ENCODE measurements at regions not wholly inside any gene's neighbourhood (a gene's known extent, or its start where the extent isn't known, plus 50 kb on each side); places are given as distances from the start of the nearest gene placed in this dataset.

DNA sequence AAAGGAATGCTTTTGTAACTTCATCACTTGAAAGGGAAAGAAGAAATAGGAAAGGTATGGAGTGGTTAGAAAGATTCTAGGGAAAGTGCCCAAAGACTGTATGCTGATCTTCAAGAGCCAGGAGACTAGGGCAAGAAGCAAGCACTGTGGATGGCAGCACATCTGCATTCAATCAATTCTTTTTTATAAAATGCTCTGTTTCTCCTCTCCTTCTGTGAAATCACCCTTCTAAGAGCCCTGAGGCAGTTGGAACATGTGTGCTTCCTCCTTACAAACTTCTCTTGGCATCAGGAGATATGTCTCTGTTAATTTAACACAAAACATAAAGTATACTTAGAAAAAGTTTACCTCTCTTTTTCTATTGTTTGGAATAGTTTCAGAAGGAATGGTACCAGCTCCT, 1162.2 kb upstream of the GJE1 start:
- no peak for DNase-seq
- no peaks in the 10 kb centered on the region for H3K36me3 ChIP-seq (ENCODE audit: control insufficient read depth, insufficient read depth, low read length)
- no peaks in the 10 kb centered on the region for H3K27me3 ChIP-seq (replicated peaks; ENCODE audit: control insufficient read depth, insufficient read depth, low read length, poor library complexity, severe bottlenecking)
- no peak overlapping the region for H3K27ac ChIP-seq (ENCODE audit: insufficient read depth, low read length, poor library complexity, severe bottlenecking)
- no peaks in the 10 kb centered on the region for H3K4me1 ChIP-seq (ENCODE audit: control insufficient read depth, insufficient read depth, low read length, poor library complexity, severe bottlenecking)
- no peak overlapping the region for H3K4me3 ChIP-seq (ENCODE audit: insufficient read depth, low read depth, low read length, poor library complexity, severe bottlenecking)
- no peaks in the 10 kb centered on the region for H3K9me3 ChIP-seq (ENCODE audit: control insufficient read depth, low read length)

DNA sequence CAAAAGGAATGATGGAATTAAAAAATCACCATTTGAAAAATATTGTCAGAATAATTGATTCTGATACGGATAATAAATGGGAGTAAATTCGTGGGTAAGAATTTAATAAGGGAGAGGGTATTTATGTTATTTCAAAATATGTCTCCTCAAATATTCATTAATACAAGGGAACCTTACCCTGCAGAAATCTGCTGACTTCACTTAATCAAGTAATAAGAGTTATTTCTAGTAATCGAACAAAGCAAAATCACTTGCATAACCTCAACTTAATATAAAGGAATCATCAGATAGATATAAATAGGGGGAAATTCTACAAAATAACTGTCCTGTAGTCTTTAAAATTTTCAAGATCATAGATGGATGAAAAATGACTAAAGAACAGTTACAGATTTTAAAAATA, 1164.7 kb upstream of the GJE1 start:
- H3K27ac ChIP-seq (ENCODE audit: insufficient read depth, low read length, poor library complexity, severe bottlenecking) = no peak overlapping the region
- no peak overlapping the region for H3K4me3 ChIP-seq (ENCODE audit: insufficient read depth, low read depth, low read length, poor library complexity, severe bottlenecking)
- no peaks in the 10 kb centered on the region for H3K9me3 ChIP-seq (ENCODE audit: control insufficient read depth, low read length)
- no peaks in the 10 kb centered on the region for H3K4me1 ChIP-seq (ENCODE audit: control insufficient read depth, insufficient read depth, low read length, poor library complexity, severe bottlenecking)
- no peaks in the 10 kb centered on the region for H3K36me3 ChIP-seq (ENCODE audit: control insufficient read depth, insufficient read depth, low read length)
- no peaks in the 10 kb centered on the region for H3K27me3 ChIP-seq (replicated peaks; ENCODE audit: control insufficient read depth, insufficient read depth, low read length, poor library complexity, severe bottlenecking)
- DNase-seq = no peak

DNA sequence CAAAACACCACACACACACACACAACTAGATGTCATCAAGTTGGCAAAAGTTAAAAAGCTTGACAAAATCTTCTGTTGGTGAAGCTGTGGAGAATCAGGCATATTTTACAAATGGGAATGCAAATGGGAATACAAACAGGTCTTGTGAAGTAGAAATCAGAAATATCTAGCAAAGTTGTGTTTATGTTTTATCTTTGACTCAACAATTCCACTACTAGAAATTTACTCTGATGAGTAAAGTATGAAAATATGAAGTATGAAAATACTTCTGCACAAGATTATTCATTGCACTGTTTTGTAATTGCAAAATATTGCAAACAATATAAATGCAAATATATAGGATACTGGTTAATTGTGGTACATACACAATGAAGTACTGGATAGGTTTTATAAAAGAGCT, 1166.0 kb upstream of the GJE1 start:
- H3K4me3 ChIP-seq (ENCODE audit: insufficient read depth, low read depth, low read length, poor library complexity, severe bottlenecking) = no peak overlapping the region
- no peaks in the 10 kb centered on the region for H3K9me3 ChIP-seq (ENCODE audit: control insufficient read depth, low read length)
- no peaks in the 10 kb centered on the region for H3K27me3 ChIP-seq (replicated peaks; ENCODE audit: control insufficient read depth, insufficient read depth, low read length, poor library complexity, severe bottlenecking)
- H3K27ac ChIP-seq (ENCODE audit: insufficient read depth, low read length, poor library complexity, severe bottlenecking) = no peak overlapping the region
- no peaks in the 10 kb centered on the region for H3K4me1 ChIP-seq (ENCODE audit: control insufficient read depth, insufficient read depth, low read length, poor library complexity, severe bottlenecking)
- no peaks in the 10 kb centered on the region for H3K36me3 ChIP-seq (ENCODE audit: control insufficient read depth, insufficient read depth, low read length)
- no peak for DNase-seq

DNA sequence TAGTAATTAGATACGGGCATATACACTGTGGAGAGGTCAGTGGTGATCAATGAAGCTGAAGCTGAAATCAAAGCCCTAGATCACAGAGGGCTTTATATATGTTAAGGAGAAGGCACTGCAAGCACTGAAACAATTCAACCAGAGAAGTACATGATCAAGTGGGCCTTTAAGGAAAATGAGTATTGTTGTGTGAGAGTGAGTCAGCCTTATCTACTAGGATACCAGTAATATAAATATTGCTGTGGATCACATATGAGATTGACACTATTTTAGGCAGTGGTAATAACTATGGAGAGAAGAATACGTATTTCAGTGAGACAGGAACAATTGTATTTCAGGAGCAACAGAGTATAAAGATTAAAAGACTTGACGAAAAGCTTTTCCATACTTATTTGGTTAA, 1172.2 kb upstream of the GJE1 start:
- Histone ChIP-seq H3K27me3 (replicated peaks; ENCODE audit: control insufficient read depth, insufficient read depth, low read length, poor library complexity, severe bottlenecking) (no peaks in the 10 kb centered on the region), H3K4me3 (ENCODE audit: insufficient read depth, low read depth, low read length, poor library complexity, severe bottlenecking) (no peak overlapping the region), H3K9me3 (ENCODE audit: control insufficient read depth, low read length) (no peaks in the 10 kb centered on the region), H3K36me3 (ENCODE audit: control insufficient read depth, insufficient read depth, low read length) (no peaks in the 10 kb centered on the region), H3K27ac (ENCODE audit: insufficient read depth, low read length, poor library complexity, severe bottlenecking) (no peak overlapping the region), H3K4me1 (ENCODE audit: control insufficient read depth, insufficient read depth, low read length, poor library complexity, severe bottlenecking) (no peaks in the 10 kb centered on the region)
- DNase-seq = no peak

DNA sequence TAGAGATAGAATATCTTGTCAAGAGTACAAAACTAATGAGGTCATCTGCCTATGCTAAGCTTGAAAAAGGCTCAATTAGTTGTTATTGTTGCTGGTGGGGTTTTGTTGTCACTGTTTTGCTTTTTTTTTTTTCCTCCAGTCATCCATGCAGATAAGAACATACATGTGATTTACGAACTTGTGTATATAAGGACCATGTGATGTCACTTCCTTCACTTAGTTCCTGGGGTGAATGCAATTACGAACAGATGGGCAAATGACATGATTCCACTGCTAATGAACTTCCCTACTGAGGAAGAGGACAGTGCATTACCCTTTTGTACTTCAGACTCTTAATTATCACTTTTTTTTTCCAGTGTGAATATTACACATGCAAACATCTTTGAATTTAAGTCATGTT, 1175.3 kb upstream of the GJE1 start:
- Histone ChIP-seq H3K27me3 (replicated peaks; ENCODE audit: control insufficient read depth, insufficient read depth, low read length, poor library complexity, severe bottlenecking) (no peaks in the 10 kb centered on the region), H3K4me3 (ENCODE audit: insufficient read depth, low read depth, low read length, poor library complexity, severe bottlenecking) (no peak overlapping the region), H3K4me1 (ENCODE audit: control insufficient read depth, insufficient read depth, low read length, poor library complexity, severe bottlenecking) (no peaks in the 10 kb centered on the region), H3K36me3 (ENCODE audit: control insufficient read depth, insufficient read depth, low read length) (no peaks in the 10 kb centered on the region), H3K9me3 (ENCODE audit: control insufficient read depth, low read length) (no peaks in the 10 kb centered on the region), H3K27ac (ENCODE audit: insufficient read depth, low read length, poor library complexity, severe bottlenecking) (no peak overlapping the region)
- DNase-seq = no peak

DNA sequence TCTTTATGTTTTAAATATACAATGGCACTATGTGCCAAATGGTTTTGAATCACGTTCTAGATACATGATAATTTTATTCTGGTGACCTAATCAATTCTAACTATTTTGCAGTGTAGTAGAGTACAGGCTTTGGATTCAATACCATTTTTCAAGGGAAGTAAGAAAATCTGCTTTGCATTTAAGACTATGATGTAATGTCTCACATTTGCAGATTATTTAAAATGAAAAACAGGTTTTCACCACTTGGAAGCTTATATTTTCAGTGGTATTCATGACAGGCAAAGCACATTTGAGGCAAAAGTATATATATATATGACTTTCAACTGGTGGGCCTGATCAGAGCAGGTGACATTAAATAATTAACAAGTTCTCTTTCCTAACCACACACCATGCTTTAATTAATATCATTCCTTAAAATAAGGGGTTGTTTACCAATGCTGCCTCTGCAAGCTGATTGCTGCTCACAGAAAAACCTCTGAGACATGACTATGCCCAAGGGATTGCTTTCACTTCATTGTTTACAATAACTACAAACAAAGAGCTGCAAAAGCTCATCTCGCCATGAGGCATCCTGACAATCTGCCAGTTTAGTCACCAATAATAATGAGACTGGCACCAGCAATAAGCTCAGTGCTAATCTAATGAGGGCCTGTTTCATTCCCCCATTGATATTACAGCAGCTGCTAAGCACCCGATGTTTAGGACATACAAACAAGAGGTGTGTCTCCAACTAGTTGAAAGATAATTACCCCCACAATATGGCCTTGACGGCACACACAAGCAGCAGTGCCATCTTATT, 1176.0 kb upstream of the GJE1 start:
- Histone ChIP-seq H3K27ac (ENCODE audit: insufficient read depth, low read length, poor library complexity, severe bottlenecking) (no peak overlapping the region), H3K36me3 (ENCODE audit: control insufficient read depth, insufficient read depth, low read length) (no peaks in the 10 kb centered on the region), H3K27me3 (replicated peaks; ENCODE audit: control insufficient read depth, insufficient read depth, low read length, poor library complexity, severe bottlenecking) (no peaks in the 10 kb centered on the region), H3K4me1 (ENCODE audit: control insufficient read depth, insufficient read depth, low read length, poor library complexity, severe bottlenecking) (no peaks in the 10 kb centered on the region), H3K9me3 (ENCODE audit: control insufficient read depth, low read length) (no peaks in the 10 kb centered on the region), H3K4me3 (ENCODE audit: insufficient read depth, low read depth, low read length, poor library complexity, severe bottlenecking) (no peak overlapping the region)
- no peak for DNase-seq

DNA sequence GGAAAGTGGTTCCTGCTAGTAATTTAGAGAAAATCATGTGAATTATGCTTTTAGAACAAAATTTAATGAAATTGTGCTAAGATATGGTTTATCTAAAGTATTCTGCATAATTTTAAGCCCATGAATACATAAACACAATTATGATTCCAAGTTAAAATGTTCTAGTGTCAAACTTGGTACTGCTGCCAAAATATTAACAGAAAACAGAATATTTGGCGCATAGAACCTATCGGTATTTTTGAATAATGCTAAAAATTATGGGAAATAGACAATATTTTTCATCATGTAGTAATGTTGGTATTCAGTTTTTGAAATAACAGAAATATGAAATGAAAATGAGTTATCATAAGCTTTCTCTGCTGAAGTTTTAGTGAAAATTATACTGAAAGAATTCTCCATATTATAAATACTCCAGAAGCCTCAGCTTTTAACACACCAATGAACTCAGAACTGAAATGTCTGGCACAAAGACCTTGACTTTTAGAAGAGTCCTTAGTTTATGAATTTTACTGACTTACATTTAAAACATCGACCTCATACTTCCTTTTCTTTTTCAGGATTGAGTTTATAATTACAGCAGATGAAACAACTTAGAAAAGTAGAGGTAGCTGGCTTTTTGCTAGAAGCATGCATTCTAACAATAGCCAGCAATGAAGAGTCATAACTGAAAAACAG, 1192.3 kb upstream of the GJE1 start:
- Histone ChIP-seq H3K9me3 (ENCODE audit: control insufficient read depth, low read length) (no peaks in the 10 kb centered on the region), H3K36me3 (ENCODE audit: control insufficient read depth, insufficient read depth, low read length) (no peaks in the 10 kb centered on the region), H3K4me3 (ENCODE audit: insufficient read depth, low read depth, low read length, poor library complexity, severe bottlenecking) (no peak overlapping the region), H3K4me1 (ENCODE audit: control insufficient read depth, insufficient read depth, low read length, poor library complexity, severe bottlenecking) (no peaks in the 10 kb centered on the region), H3K27me3 (replicated peaks; ENCODE audit: control insufficient read depth, insufficient read depth, low read length, poor library complexity, severe bottlenecking) (no peaks in the 10 kb centered on the region), H3K27ac (ENCODE audit: insufficient read depth, low read length, poor library complexity, severe bottlenecking) (no peak overlapping the region)
- DNase-seq = no peak

DNA sequence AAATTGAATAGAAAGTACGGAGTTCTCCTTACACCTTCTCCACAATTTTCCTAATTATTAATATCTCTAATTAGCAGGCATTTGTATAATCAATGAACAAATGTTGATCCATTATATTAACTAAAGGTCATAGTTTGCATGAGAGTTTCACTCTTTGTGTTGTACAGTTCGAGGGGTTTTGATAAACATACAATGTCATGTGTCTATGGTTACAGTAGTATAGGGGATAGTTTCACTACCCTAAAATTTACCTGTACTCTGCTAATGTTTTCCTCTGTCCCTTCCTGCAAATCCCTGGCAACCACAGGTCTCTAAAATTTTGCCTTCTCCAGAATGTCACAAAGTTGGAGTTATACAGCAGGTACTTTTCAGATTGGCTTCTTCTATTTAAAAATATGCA, 1199.8 kb upstream of the GJE1 start:
- no peaks in the 10 kb centered on the region for H3K9me3 ChIP-seq (ENCODE audit: control insufficient read depth, low read length)
- H3K36me3 ChIP-seq (ENCODE audit: control insufficient read depth, insufficient read depth, low read length) = no peaks in the 10 kb centered on the region
- DNase-seq = no peak
- no peak overlapping the region for H3K27ac ChIP-seq (ENCODE audit: insufficient read depth, low read length, poor library complexity, severe bottlenecking)
- H3K4me3 ChIP-seq (ENCODE audit: insufficient read depth, low read depth, low read length, poor library complexity, severe bottlenecking) = no peak overlapping the region
- no peaks in the 10 kb centered on the region for H3K27me3 ChIP-seq (replicated peaks; ENCODE audit: control insufficient read depth, insufficient read depth, low read length, poor library complexity, severe bottlenecking)
- H3K4me1 ChIP-seq (ENCODE audit: control insufficient read depth, insufficient read depth, low read length, poor library complexity, severe bottlenecking) = no peaks in the 10 kb centered on the region

DNA sequence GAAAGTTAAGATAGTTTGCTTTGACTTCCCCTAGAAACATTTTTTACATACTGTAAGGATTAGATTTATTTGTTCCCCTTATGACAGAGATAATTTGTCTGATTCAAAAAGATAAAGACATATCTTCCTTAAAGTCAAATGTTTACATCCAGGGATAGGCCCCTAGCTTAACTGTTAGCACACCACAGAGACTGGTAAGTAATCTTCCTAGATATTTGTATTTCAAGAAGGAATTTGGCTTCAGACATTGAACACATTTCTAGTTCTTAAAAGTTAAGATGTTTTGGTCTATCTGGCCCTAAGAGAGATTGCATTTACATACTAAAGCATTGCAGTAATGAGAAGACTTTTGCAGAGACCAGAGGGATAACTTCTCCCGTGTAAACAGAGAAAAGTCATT, 1201.1 kb upstream of the GJE1 start:
- no peaks in the 10 kb centered on the region for H3K27me3 ChIP-seq (replicated peaks; ENCODE audit: control insufficient read depth, insufficient read depth, low read length, poor library complexity, severe bottlenecking)

DNA sequence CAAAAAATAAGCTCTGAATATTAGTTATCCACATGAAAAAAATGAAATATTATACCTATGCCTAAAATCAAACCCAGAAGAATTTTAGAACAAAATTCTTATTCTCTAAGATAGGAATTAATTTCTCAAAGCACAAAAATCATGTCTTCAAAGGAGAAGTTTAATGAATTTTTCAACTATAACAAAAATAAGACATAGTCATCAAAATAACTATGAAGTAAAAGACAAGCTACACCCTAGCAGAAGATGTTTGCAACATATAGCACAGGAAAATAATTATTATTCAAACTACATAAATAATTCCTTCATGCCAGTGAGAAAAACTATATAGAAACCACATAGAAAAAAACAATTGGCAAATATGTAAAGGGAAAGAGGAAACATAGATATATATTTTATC, 1203.6 kb upstream of the GJE1 start:
- Histone ChIP-seq H3K4me1 (ENCODE audit: control insufficient read depth, insufficient read depth, low read length, poor library complexity, severe bottlenecking) (no peaks in the 10 kb centered on the region), H3K36me3 (ENCODE audit: control insufficient read depth, insufficient read depth, low read length) (no peaks in the 10 kb centered on the region), H3K27me3 (replicated peaks; ENCODE audit: control insufficient read depth, insufficient read depth, low read length, poor library complexity, severe bottlenecking) (no peaks in the 10 kb centered on the region), H3K9me3 (ENCODE audit: control insufficient read depth, low read length) (no peaks in the 10 kb centered on the region), H3K27ac (ENCODE audit: insufficient read depth, low read length, poor library complexity, severe bottlenecking) (no peak overlapping the region), H3K4me3 (ENCODE audit: insufficient read depth, low read depth, low read length, poor library complexity, severe bottlenecking) (no peak overlapping the region)
- no peak for DNase-seq

More for the DNA sequence above, 1201.1 kb upstream of the GJE1 start:
- Histone ChIP-seq H3K9me3 (ENCODE audit: control insufficient read depth, low read length) (no peaks in the 10 kb centered on the region), H3K27ac (ENCODE audit: insufficient read depth, low read length, poor library complexity, severe bottlenecking) (no peak overlapping the region), H3K36me3 (ENCODE audit: control insufficient read depth, insufficient read depth, low read length) (no peaks in the 10 kb centered on the region), H3K4me1 (ENCODE audit: control insufficient read depth, insufficient read depth, low read length, poor library complexity, severe bottlenecking) (no peaks in the 10 kb centered on the region), H3K4me3 (ENCODE audit: insufficient read depth, low read depth, low read length, poor library complexity, severe bottlenecking) (no peak overlapping the region)
- no peak for DNase-seq

Measured in effector memory CD4-positive, alpha-beta T cell (primary cell).